HEK293 (cell line): ENCODE measurements at regions not wholly inside any gene's neighbourhood (a gene's known extent, or its start where the extent isn't known, plus 50 kb on each side); places are given as distances from the start of the nearest gene placed in this dataset.

Experiments
- BCL11B ChIP-seq: fragments of 450-650 bp; formaldehyde crosslinking; IDR thresholded peaks from 2 replicates; pipeline ENCODE4 v1.5.1; 2016; ENCODE audit warnings: low read depth, missing biosample characterization, missing genetic modification characterization
- CTCF ChIP-seq: fragments of 450-650 bp; formaldehyde crosslinking; IDR thresholded peaks from 2 replicates; pipeline ENCODE4 v1.5.1; 2016; ENCODE audit warnings: missing biosample characterization, missing genetic modification characterization
- PBX3 ChIP-seq: sonication (generic); formaldehyde crosslinking; IDR thresholded peaks from 2 replicates; pipeline ENCODE4 v1.8.1; 2022; ENCODE audit warnings: mild to moderate bottlenecking, moderate library complexity, missing genetic modification reagents
- SP2 ChIP-seq: fragments of 450-650 bp; formaldehyde crosslinking; IDR thresholded peaks from 2 replicates; pipeline ENCODE4 v1.5.1; 2016; ENCODE audit warnings: missing biosample characterization, missing genetic modification characterization
- ZBTB8A ChIP-seq: fragments of 450-650 bp; formaldehyde crosslinking; IDR thresholded peaks from 2 replicates; pipeline ENCODE4 v1.5.1; 2016; ENCODE audit warnings: missing biosample characterization, missing genetic modification characterization
- ZNF23 ChIP-seq: fragments of 450-650 bp; formaldehyde crosslinking; IDR thresholded peaks from 2 replicates; pipeline ENCODE4 v1.5.1; 2016; ENCODE audit warnings: missing biosample characterization, missing genetic modification characterization, borderline replicate concordance
- ZNF549 ChIP-seq: fragments of 450-650 bp; IDR thresholded peaks from 2 replicates; pipeline ENCODE4 v1.5.1; 2018; ENCODE audit warnings: missing biosample characterization, missing genetic modification characterization, mild to moderate bottlenecking, inconsistent platforms, moderate library complexity
- ZNF558 ChIP-seq: fragments of 450-650 bp; formaldehyde crosslinking; IDR thresholded peaks from 2 replicates; pipeline ENCODE4 v1.5.1; 2016; ENCODE audit warnings: missing biosample characterization, missing genetic modification characterization

GRCh38 chr2:128780434-128781080, 461.9 kb upstream of the HS6ST1 start:
- TF ChIP-seq BCL11B (tag by site-specific recombination) (no peak), PBX3 (CRISPR knock-in tag) (no peak), CTCF (no peak), ZNF549 (tag by site-specific recombination) (no peak), ZNF558 (tag by site-specific recombination) (no peak), SP2 (no peak), ZNF23 (tag by site-specific recombination) (no peak), ZBTB8A (no peak)
